K562 (cell line): ENCODE measurements at regions not wholly inside any gene's neighbourhood (a gene's known extent, or its start where the extent isn't known, plus 50 kb on each side); places are given as distances from the start of the nearest gene placed in this dataset.

ENCODE experiments used
- ATAC-seq: fragments of 200-7000 bp; cut with Tn5 transposase; 3 replicates; pipeline ENCODE4 v1.9.1; 2020; ENCODE audit warnings: moderate library complexity
- BruUV-seq: library from RNA; stranded (reverse); fragments of 400-500 nt; replicated peaks from 2 replicates; lab custom pipeline; 2021; lab: Mats Ljungman, UMichigan
- CTCF ChIA-PET: fragments of 300-600 bp; formaldehyde crosslinking; extraction: SDS; loops from one replicate; lab custom pipeline; 2021; ENCODE audit warnings: low intra/inter-chr PET ratio; lab: Yijun Ruan, JAX
- POLR2A ChIA-PET: fragments of 300-600, 350-650 bp; sonication (Branson Sonifier 250); formaldehyde crosslinking; extraction: SDS; loops from one replicate; lab custom pipeline; 2021; ENCODE audit warnings: antibody characterized with exemption, inconsistent platforms; lab: Yijun Ruan, JAX
- DNase-seq, 4 experiments: peaks; one replicate each; pipeline versions ENCODE4 v3.0.0 to v3.0.0-alpha.2; 2011 to 2018; ENCODE audit warnings: low spot score in 3 of 4, mixed read lengths in 3 of 4; ENCODE audit errors: extremely low read depth in 1 of 4
- FAIRE-seq: peaks from 2 replicates; lab custom pipeline; 2011; peaks lifted over from hg19 to GRCh38; lab: Jason Lieb, UNC
- H2AFZ ChIP-seq: 2 replicates; pipeline ENCODE4 v1.6.0; 2011; ENCODE audit warnings: low read depth, low read length, control low read depth, inconsistent platforms
- H3K27ac ChIP-seq: fragments of 200-600 bp; 3 replicates; pipeline ENCODE4 v1.8.0; 2011; ENCODE audit warnings: low read depth, mild to moderate bottlenecking, control low read depth, inconsistent platforms, low read length, moderate library complexity, mixed read lengths; ENCODE audit errors: extremely low read depth
- H3K27me3 ChIP-seq, 2 experiments: fragments of 300-600 bp in 1 of 2; 2 replicates in 1 of 2; 3 replicates in 1 of 2; pipeline versions ENCODE4 v1.6.0 to v1.8.0; 2011; ENCODE audit warnings: inconsistent platforms in 2 of 2, low read length in 2 of 2, mild to moderate bottlenecking in 1 of 2, mixed read lengths in 1 of 2, moderate library complexity in 1 of 2; ENCODE audit not compliant: control insufficient read depth in 2 of 2, insufficient read depth in 2 of 2
- H3K36me3 ChIP-seq: fragments of 300-600 bp; 3 replicates; pipeline ENCODE4 v1.8.0; 2011; ENCODE audit warnings: mild to moderate bottlenecking, low read length, inconsistent platforms; ENCODE audit not compliant: control insufficient read depth, insufficient read depth
- H3K4me1 ChIP-seq, 2 experiments: fragments of 200-600 bp in 1 of 2; replicated peaks in 1 of 2; 2 replicates in 1 of 2; 3 replicates in 1 of 2; pipeline versions ENCODE4 v1.5.1 to v1.8.0; 2011; ENCODE audit warnings: inconsistent platforms in 2 of 2, low read length in 2 of 2, mild to moderate bottlenecking in 1 of 2, mixed read lengths in 1 of 2, moderate library complexity in 1 of 2; ENCODE audit not compliant: control insufficient read depth in 2 of 2, insufficient read depth in 2 of 2
- H3K4me2 ChIP-seq: 2 replicates; pipeline ENCODE4 v1.6.1; 2011; ENCODE audit warnings: low read length, control low read depth, inconsistent platforms, mixed read lengths; ENCODE audit not compliant: insufficient read depth
- H3K4me3 ChIP-seq: fragments of 200-600 bp; sonication (generic), shearing (Covaris generic); 2 replicates; pipeline ENCODE4 v1.5.1; 2016; ENCODE audit warnings: control low read depth, inconsistent platforms
- H3K79me2 ChIP-seq: fragments of 200-600 bp; 3 replicates; pipeline ENCODE4 v1.8.0; 2011; ENCODE audit warnings: low read length, inconsistent platforms; ENCODE audit not compliant: control insufficient read depth, insufficient read depth
- H3K9ac ChIP-seq, 2 experiments: 2 replicates each; pipeline versions ENCODE4 v1.6.0 to v1.6.1; 2011; ENCODE audit warnings: low read depth in 2 of 2, low read length in 2 of 2, control low read depth in 1 of 2, inconsistent platforms in 1 of 2, mild to moderate bottlenecking in 1 of 2, mixed read lengths in 1 of 2; ENCODE audit not compliant: insufficient read depth in 1 of 2
- H3K9me1 ChIP-seq: one replicate; pipeline ENCODE4 v1.6.0; 2011; ENCODE audit warnings: inconsistent platforms, mild to moderate bottlenecking, low read length, moderate library complexity; ENCODE audit not compliant: control insufficient read depth, insufficient read depth
- H3K9me3 ChIP-seq: replicated peaks from 2 replicates; pipeline ENCODE4 v1.5.1; 2011; ENCODE audit warnings: low read depth, low read length, inconsistent platforms; ENCODE audit not compliant: control insufficient read depth, insufficient read depth
- H4K20me1 ChIP-seq: replicated peaks from 2 replicates; pipeline ENCODE4 v1.6.1; 2011; ENCODE audit warnings: low read length, inconsistent platforms, mixed read lengths; ENCODE audit not compliant: control insufficient read depth, insufficient read depth
- CREB3 ChIP-seq: fragments of 450-650 bp; conservative IDR thresholded peaks from 2 replicates; pipeline ENCODE4 v1.6.1; 2016; ENCODE audit warnings: missing genetic modification characterization, low read depth, mild to moderate bottlenecking, missing compliant biosample characterization, moderate library complexity
- EGR1 ChIP-seq: fragments of 450-650 bp; conservative IDR thresholded peaks from 2 replicates; pipeline ENCODE4 v1.6.1; 2017; ENCODE audit warnings: mild to moderate bottlenecking
- ESRRB ChIP-seq: fragments of 250-450 bp; sonication (Bioruptor Pico); IDR thresholded peaks from 2 replicates; pipeline ENCODE4 v1.5.0; 2020; ENCODE audit warnings: mild to moderate bottlenecking, moderate library complexity, borderline replicate concordance
- FOXP1 ChIP-seq: sonication (generic); formaldehyde crosslinking; IDR thresholded peaks from 2 replicates; pipeline ENCODE4 v1.8.0; 2022; ENCODE audit warnings: mild to moderate bottlenecking, missing genetic modification reagents
- GTF2E2 ChIP-seq: fragments of 200-800 bp; sonication (Bioruptor generic); IDR thresholded peaks from 2 replicates; pipeline ENCODE4 v1.6.1; 2016; ENCODE audit warnings: missing genetic modification characterization, missing compliant biosample characterization
- JUN ChIP-seq, 2 experiments: sonication (generic) in 1 of 2; formaldehyde crosslinking in 1 of 2; IDR thresholded peaks; 2 replicates each; pipeline versions ENCODE4 v1.6.1 to v1.8.0; 2012 to 2022; ENCODE audit warnings: borderline replicate concordance in 2 of 2, mild to moderate bottlenecking in 2 of 2, improper control_type of control experiment in 1 of 2, low read depth in 1 of 2, low read length in 1 of 2, missing genetic modification reagents in 1 of 2
- KLF13 ChIP-seq: fragments of 450-650 bp; IDR thresholded peaks from 2 replicates; pipeline ENCODE4 v1.6.1; 2016; ENCODE audit warnings: missing genetic modification characterization, low read depth, mild to moderate bottlenecking, missing compliant biosample characterization, moderate library complexity, borderline replicate concordance
- MCM7 ChIP-seq, 2 experiments: fragments of 450-650 bp; IDR thresholded peaks; 2 replicates each; pipeline ENCODE4 v1.6.1; 2016 to 2018
- MLX ChIP-seq, 2 experiments: fragments of 450-650 bp in 1 of 2; sonication (generic) in 1 of 2; formaldehyde crosslinking; conservative IDR thresholded peaks; 2 replicates each; pipeline versions ENCODE4 v1.4.0 to v1.8.1; 2020 to 2022; ENCODE audit warnings: mild to moderate bottlenecking in 1 of 2, missing genetic modification reagents in 1 of 2
- MXI1 ChIP-seq: IDR thresholded peaks from 2 replicates; pipeline ENCODE4 v1.6.1; 2011; ENCODE audit warnings: low read depth, mild to moderate bottlenecking, improper control_type of control experiment, low read length
- MYC ChIP-seq, 2 experiments: fragments of 250-450 bp in 1 of 2; sonication (Bioruptor Pico) in 1 of 2; IDR thresholded peaks; 2 replicates each; pipeline versions ENCODE4 v1.5.1 to v1.6.1; 2012 to 2021; ENCODE audit warnings: low read depth in 2 of 2, borderline replicate concordance in 1 of 2, improper control_type of control experiment in 1 of 2, low read length in 1 of 2, mild to moderate bottlenecking in 1 of 2, moderate library complexity in 1 of 2
- SIRT6 ChIP-seq: IDR thresholded peaks from one replicate; pipeline ENCODE4 v1.6.1; 2012; ENCODE audit warnings: low read depth, mild to moderate bottlenecking, control low read depth, inconsistent platforms, low read length, moderate library complexity
- SNRNP70 ChIP-seq: fragments of 200-400 bp; formaldehyde crosslinking; optimal IDR thresholded peaks from 2 replicates; pipeline ENCODE3; 2017; ENCODE audit warnings: low read depth, low read length
- TCF3 ChIP-seq: sonication (generic); formaldehyde crosslinking; IDR thresholded peaks from 2 replicates; pipeline ENCODE4 v1.4.0; 2020; ENCODE audit warnings: mild to moderate bottlenecking, missing genetic modification reagents
- ZNF280B ChIP-seq: fragments of 250-450 bp; sonication (Bioruptor Pico); IDR thresholded peaks from 2 replicates; pipeline ENCODE4 v1.5.1; 2021; ENCODE audit warnings: mild to moderate bottlenecking
- ZNF311 ChIP-seq: fragments of 250-450 bp; sonication (Bioruptor Pico); IDR thresholded peaks from 2 replicates; pipeline ENCODE4 v1.4.0; 2020; ENCODE audit warnings: mild to moderate bottlenecking, moderate library complexity
- ZNF324 ChIP-seq: fragments of 250-450 bp; sonication (Bioruptor Pico); IDR thresholded peaks from 2 replicates; pipeline ENCODE4 v1.4.0; 2020; ENCODE audit warnings: mild to moderate bottlenecking
- ZSCAN32 ChIP-seq: fragments of 450-650 bp; formaldehyde crosslinking; IDR thresholded peaks from 2 replicates; pipeline ENCODE4 v1.4.0; 2020; ENCODE audit warnings: mild to moderate bottlenecking, moderate library complexity
- WGBS: fragments of 100-300 bp; shearing (Covaris generic); methylation state at CpG from one replicate; pipeline ENCODE4 v1.1.6; 2016; ENCODE audit warnings: low coverage, mixed read lengths; ENCODE audit not compliant: insufficient coverage; ENCODE audit errors: missing lambda C conversion rate; 5-methylcytosine and 5-hydroxymethylcytosine counted together
- in situ Hi-C: fragments of 300-500 bp; cut with MboI; formaldehyde crosslinking; loops from 4 replicates; pipeline ENCODE4 v1.15.0; 2018; ENCODE audit warnings: inconsistent platforms, mixed read lengths
- intact Hi-C: fragments of 100-400 bp; cut with micrococcal nuclease; formaldehyde crosslinking; loops from 2 replicates; pipeline ENCODE4 v1.14.2; 2022

DNA sequence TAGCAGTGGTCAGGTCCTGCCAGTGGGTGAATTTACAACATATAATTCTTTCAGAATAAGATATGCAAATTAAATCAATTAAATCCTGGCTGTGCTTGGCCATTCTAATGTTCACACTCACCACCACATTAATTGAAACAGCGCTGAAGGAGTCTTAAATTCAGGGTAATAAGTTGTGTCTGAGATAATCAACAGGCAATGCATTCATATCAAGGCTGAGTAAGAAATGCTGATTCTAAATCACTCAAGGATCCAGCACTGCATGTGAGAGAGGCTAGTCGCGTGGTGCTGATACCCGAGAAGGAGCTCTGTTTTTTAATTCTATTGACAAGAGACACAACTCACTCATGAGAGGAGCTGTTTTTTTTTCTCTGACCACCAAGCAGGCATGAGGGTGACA lies 588.8 kb upstream of the ADAMTS9 start:
- ChIA-PET POLR2A (interaction anchor here (1.2 kb wide), 1 partner anchor 11 kb away, joined by 3 read pairs; no protein-coding TSS in a partner anchor), CTCF (no interaction called here)
- Histone ChIP-seq H3K27ac (no peak overlapping the region), H3K4me2 (no peak overlapping the region), H3K27me3 (no peaks in the 10 kb centered on the region), H3K9me1 (no peaks in the 10 kb centered on the region), H3K9me3 (no peaks in the 10 kb centered on the region), H3K9ac (no peak overlapping the region), H3K4me3 (no peak overlapping the region), H2AFZ (no peak overlapping the region), H3K79me2 (no peaks in the 10 kb centered on the region), H3K36me3 (no peaks in the 10 kb centered on the region), H3K4me1 (no peaks in the 10 kb centered on the region), H4K20me1 (no peaks in the 10 kb centered on the region)
- in situ Hi-C loops (no loop called here), intact Hi-C loops (no loop called here)
- BruUV-seq, result no TSS peak
- ATAC-seq (no peak), FAIRE-seq (no peak), DNase-seq (no peak)
- WGBS, result 0% methylated on average over 4 of the region's 4 CpGs
- TF ChIP-seq ZNF311 (CRISPR knock-in tag) (no peak), FOXP1 (CRISPR knock-in tag) (no peak), ZSCAN32 (CRISPR knock-in tag) (no peak), GTF2E2 (tag) (no peak), MXI1 (no peak), MCM7 (IDR thresholded peaks at IDR 0.05) (no peak), EGR1 (no peak), CREB3 (no peak), KLF13 (tag) (no peak), MLX (CRISPR knock-in tag; conservative IDR thresholded peaks at IDR 0.05) (no peak), ZNF280B (CRISPR knock-in tag) (no peak), MYC (IDR thresholded peaks at IDR 0.05; ENCODE audit: low read depth, low read length) (no peak), MYC (CRISPR knock-in tag; IDR thresholded peaks at IDR 0.05; ENCODE audit: borderline replicate concordance, low read depth) (no peak), ZNF324 (CRISPR knock-in tag) (no peak), ESRRB (CRISPR knock-in tag) (no peak), JUN (IDR thresholded peaks at IDR 0.05; ENCODE audit: borderline replicate concordance, low read depth, low read length) (no peak), JUN (CRISPR knock-in tag; IDR thresholded peaks at IDR 0.05; ENCODE audit: borderline replicate concordance) (no peak), SNRNP70 (no peak), TCF3 (no peak), SIRT6 (no peak)
